IPS DF 6.9 (cell line): ENCODE measurements at regions not wholly inside any gene's neighbourhood (a gene's known extent, or its start where the extent isn't known, plus 50 kb on each side); places are given as distances from the start of the nearest gene placed in this dataset.

ENCODE experiments used
- DNase-seq: peaks from one replicate; pipeline ENCODE4 v3.0.0-alpha.2; 2013; ENCODE audit warnings: low read depth, low spot score
- H3K27ac ChIP-seq: one replicate; pipeline ENCODE4 v1.5.1; 2013; ENCODE audit warnings: low read length, control low read depth
- H3K27me3 ChIP-seq: 2 replicates; pipeline ENCODE4 v1.6.1; 2013; ENCODE audit warnings: mild to moderate bottlenecking, low read length; ENCODE audit not compliant: control insufficient read depth, insufficient read depth
- H3K36me3 ChIP-seq: 2 replicates; pipeline ENCODE4 v1.6.1; 2013; ENCODE audit warnings: low read length; ENCODE audit not compliant: control insufficient read depth, insufficient read depth
- H3K4me1 ChIP-seq: 2 replicates; pipeline ENCODE4 v1.6.1; 2013; ENCODE audit warnings: low read length; ENCODE audit not compliant: control insufficient read depth, insufficient read depth
- H3K4me3 ChIP-seq: 2 replicates; pipeline ENCODE4 v1.5.1; 2013; ENCODE audit warnings: mild to moderate bottlenecking, low read length
- H3K9me3 ChIP-seq: 2 replicates; pipeline ENCODE4 v1.6.1; 2013; ENCODE audit warnings: low read length, inconsistent platforms; ENCODE audit not compliant: control insufficient read depth, insufficient read depth
- WGBS: extraction: QIAGEN DNeasy Blood & Tissue Kit; methylation state at CpG from one replicate; pipeline ENCODE4 v1.1.7; 2013; ENCODE audit warnings: mixed read lengths, missing lambda C conversion rate; ENCODE audit not compliant: insufficient read length, insufficient coverage; 5-methylcytosine and 5-hydroxymethylcytosine counted together

DNA sequence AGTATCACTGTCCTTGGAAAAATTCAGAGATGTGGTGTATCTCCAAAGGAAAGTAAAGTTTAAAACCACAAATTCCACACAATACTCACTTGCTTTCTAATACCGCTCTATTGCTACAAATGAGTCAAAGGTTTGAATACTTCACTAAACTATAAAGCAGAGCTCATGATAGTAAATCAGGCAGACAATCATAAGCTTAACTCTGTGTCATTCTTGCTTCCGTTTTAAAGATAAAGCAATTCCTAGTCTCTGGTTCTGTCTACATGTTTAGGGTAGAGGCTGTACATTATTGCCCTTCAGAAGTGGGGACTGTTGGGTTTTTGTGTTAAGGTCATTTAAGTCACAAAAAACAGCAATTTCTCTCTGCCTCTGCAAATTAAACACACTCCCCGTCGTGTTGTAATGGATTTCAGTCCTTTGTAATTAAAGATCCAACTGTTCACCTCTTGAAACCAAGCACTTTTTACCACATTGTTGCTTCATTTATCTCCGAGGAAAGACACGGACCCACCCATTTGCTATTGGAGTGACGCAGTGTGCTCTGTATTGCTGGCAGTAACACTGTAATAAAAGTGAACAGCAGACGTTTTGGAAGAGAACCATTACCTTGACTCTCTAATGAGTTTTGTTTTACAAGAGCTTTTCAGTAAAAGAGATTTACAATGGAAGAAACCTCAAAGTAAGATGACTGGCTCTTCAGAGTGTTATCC is 83.1 kb upstream of the CNTNAP4 start:
- Histone ChIP-seq H3K27ac (no peak overlapping the region), H3K27me3 (no peaks in the 10 kb centered on the region), H3K4me3 (no peak overlapping the region), H3K36me3 (no peaks in the 10 kb centered on the region), H3K4me1 (no peaks in the 10 kb centered on the region; the same call in 1 of the 2 replicates), H3K9me3 (no peaks in the 10 kb centered on the region)
- no peak for DNase-seq
- no CpG with 5 or more reads among the region's 8 CpGs for WGBS

GRCh38 chr16:76194616-76195015 is 82.6 kb upstream of the CNTNAP4 start:
- no peaks in the 10 kb centered on the region for H3K27me3 ChIP-seq
- no CpG with 5 or more reads among the region's 2 CpGs for WGBS
- H3K4me1 ChIP-seq: no peaks in the 10 kb centered on the region; the same call in 1 of the 2 replicates
- no peak overlapping the region for H3K27ac ChIP-seq
- H3K4me3 ChIP-seq: no peak overlapping the region
- DNase-seq: no peak
- no peaks in the 10 kb centered on the region for H3K9me3 ChIP-seq
- H3K36me3 ChIP-seq: no peaks in the 10 kb centered on the region

DNA sequence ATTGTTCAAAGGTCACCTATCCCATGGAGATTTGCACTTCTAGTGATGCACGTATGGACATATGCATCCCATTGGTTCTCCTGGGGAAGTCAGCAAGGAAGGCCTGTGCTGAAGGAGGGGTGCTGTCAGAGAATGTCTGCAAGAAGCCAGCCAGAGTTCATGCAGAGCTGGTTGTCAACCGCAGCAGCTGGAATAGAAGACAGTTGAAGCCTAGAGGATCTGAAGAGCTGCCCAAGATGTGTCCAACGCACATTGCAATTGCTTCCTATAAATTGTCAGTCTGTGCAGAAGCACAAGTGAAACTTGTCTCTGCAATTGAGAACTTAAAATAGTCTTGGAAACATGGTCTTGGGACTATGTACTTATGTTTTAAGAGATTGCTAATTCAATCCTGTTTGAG is 82.1 kb upstream of the CNTNAP4 start:
- DNase-seq: no peak

DNA sequence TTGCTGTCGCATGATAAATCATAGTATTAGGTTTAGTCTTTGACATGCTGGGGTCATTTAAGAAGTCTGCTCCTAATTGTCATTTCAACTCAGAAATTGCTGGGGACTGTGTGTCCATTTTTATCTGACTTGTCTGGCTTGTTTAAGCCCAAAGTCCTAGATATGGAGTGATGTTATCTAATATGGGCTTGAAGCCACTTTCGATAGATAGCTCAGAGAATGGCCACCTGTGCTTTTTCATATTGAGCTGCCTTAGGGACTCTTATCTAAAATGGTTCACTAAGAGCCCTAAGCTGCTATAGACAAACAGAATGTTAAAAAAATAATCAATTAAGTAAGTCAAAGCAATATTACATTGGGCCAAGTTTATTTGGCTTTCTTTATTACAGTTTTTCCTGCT is 81.6 kb upstream of the CNTNAP4 start:
- DNase-seq: no peak
- no peak overlapping the region for H3K27ac ChIP-seq

More for the DNA sequence above, 82.1 kb upstream of the CNTNAP4 start:
- no peak overlapping the region for H3K27ac ChIP-seq
- no CpG with 5 or more reads among the region's 3 CpGs for WGBS
- H3K4me3 ChIP-seq: no peak overlapping the region
- no peaks in the 10 kb centered on the region; the same call in 1 of the 2 replicates for H3K4me1 ChIP-seq
- H3K36me3 ChIP-seq: no peaks in the 10 kb centered on the region
- H3K27me3 ChIP-seq: no peaks in the 10 kb centered on the region
- H3K9me3 ChIP-seq: no peaks in the 10 kb centered on the region

GRCh38 chr16:76197900-76198299 is 79.3 kb upstream of the CNTNAP4 start:
- H3K27me3 ChIP-seq: no peaks in the 10 kb centered on the region
- no peaks in the 10 kb centered on the region for H3K36me3 ChIP-seq
- H3K9me3 ChIP-seq: no peaks in the 10 kb centered on the region
- H3K4me3 ChIP-seq: no peak overlapping the region
- H3K4me1 ChIP-seq: peaks cover 2% of the 10 kb centered on the region; the same call in 1 of the 2 replicates
- no CpG with 5 or more reads among the region's 1 CpG for whole genome bisulfite sequencing
- no peak for DNase-seq
- no peak overlapping the region for H3K27ac ChIP-seq

More for the DNA sequence above, 81.6 kb upstream of the CNTNAP4 start:
- Histone ChIP-seq H3K36me3 (no peaks in the 10 kb centered on the region), H3K4me3 (no peak overlapping the region), H3K27me3 (no peaks in the 10 kb centered on the region), H3K9me3 (no peaks in the 10 kb centered on the region), H3K4me1 (no peaks in the 10 kb centered on the region; the same call in 1 of the 2 replicates)
- no CpG with 5 or more reads among the region's 2 CpGs for WGBS

DNA sequence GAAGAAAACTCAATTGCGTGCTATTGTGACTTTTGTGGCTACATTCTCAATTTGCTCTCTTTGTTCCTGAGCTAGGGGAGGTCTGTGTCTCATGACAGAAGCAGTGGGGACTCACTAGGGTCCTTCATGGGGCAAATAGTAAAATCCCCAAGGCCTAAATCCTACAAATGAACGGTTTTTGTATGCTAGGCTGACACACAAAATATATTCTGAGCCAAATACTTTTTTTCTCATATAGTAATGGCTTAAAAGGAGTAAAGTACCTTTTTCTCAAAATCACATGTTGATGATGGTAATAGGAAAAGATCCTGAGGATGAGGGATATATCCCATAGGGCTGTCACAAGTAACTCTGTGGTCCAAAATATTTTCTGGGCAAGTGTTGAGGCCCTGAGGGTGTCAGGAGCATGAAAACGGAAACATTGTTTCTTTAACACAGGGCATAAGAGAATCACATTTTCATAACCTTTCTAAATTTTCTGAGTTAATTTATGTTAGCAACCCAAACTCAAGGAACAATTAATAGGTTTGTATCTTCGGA is 77.5 kb upstream of the CNTNAP4 start:
- Histone ChIP-seq H3K27ac (no peak overlapping the region), H3K27me3 (no peaks in the 10 kb centered on the region), H3K9me3 (no peaks in the 10 kb centered on the region), H3K36me3 (no peaks in the 10 kb centered on the region), H3K4me1 (0 out of 2 replicates have a peak, but pooled peaks cover 2% of the 10 kb centered on the region), H3K4me3 (no peak overlapping the region)
- no CpG with 5 or more reads among the region's 4 CpGs for WGBS
- DNase-seq: no peak

- H3K4me1 ChIP-seq: 0 out of 2 replicates have a peak, but pooled peaks cover 2% of the 10 kb centered on the region
- H3K4me3 ChIP-seq: no peak overlapping the region
- H3K27ac ChIP-seq: no peak overlapping the region
- no peaks in the 10 kb centered on the region for H3K27me3 ChIP-seq
- WGBS: no CpG with 5 or more reads among the region's 2 CpGs
- no peak for DNase-seq
- no peaks in the 10 kb centered on the region for H3K9me3 ChIP-seq
- no peaks in the 10 kb centered on the region for H3K36me3 ChIP-seq
Observed at GRCh38 chr16:76201385-76201784, 75.8 kb upstream of the CNTNAP4 start.

DNA sequence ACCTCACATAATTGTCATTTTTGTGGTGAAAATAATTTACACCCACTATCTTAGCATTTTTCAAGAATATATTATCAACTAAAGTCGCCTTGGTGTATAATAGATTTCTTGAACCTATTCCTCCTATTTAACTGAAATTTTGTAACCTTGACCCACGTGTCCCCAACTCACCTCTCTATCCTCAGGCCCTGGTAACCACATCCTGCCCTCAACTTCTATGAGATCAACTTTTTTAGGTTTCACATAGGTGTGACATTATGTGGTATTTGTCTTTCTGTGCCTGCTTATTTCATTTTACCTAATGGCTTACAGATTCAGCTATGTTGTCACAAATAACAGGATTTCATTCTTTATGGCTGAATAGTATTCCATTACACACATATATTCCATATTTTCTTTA is 73.0 kb upstream of the CNTNAP4 start:
- Histone ChIP-seq H3K36me3 (no peaks in the 10 kb centered on the region), H3K4me3 (no peak overlapping the region), H3K9me3 (no peaks in the 10 kb centered on the region), H3K4me1 (peaks cover 5% of the 10 kb centered on the region; the same call in 1 of the 2 replicates), H3K27me3 (no peaks in the 10 kb centered on the region), H3K27ac (no peak overlapping the region)
- no peak for DNase-seq
- no CpG with 5 or more reads among the region's 2 CpGs for WGBS

DNA sequence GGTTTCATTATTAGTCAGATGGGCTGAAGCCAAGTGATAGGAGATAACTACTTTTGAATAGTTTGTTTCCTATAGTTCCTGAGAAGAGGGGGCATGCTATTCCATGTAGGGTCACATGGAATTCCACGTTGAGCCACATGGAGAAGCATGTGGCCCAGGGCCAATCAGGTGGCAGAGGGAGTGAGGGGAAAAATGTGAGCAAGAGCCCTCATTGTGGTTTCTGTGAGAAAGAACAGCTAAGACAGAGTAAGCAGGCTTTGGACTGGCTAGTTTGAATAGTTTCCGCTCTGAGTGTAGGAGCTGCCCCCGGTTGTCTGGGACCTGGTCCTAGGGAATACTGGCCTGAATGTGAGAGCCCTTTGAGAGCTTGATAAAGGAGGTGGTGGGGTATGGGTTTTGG is 69.9 kb upstream of the CNTNAP4 start:
- Histone ChIP-seq H3K9me3 (no peaks in the 10 kb centered on the region), H3K4me3 (no peak overlapping the region), H3K27ac (no peak overlapping the region), H3K27me3 (no peaks in the 10 kb centered on the region), H3K36me3 (no peaks in the 10 kb centered on the region), H3K4me1 (peaks cover 2% of the 10 kb centered on the region; the same call in 1 of the 2 replicates)
- DNase-seq: no peak
- WGBS: no CpG with 5 or more reads among the region's 3 CpGs

DNA sequence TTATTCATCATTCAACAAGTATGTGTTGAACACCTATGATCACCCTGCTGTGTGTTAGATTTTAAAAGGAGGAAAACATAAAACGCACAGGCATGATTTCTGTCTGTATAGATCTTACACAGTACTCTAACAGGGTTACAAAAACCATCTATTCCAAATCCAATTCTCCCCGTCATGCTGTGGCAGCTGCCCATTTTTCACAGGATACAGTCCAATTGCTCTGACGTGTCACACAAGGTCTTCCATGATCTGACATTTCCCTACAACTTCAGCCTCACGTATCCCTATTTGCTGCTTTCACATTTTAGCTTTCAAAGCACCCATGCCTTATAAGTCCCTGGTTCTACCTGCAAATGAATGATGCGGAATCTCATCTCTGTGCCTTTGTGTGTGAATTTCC is 67.0 kb upstream of the CNTNAP4 start:
- peaks cover 2% of the 10 kb centered on the region; the same call in 1 of the 2 replicates for H3K4me1 ChIP-seq
- no CpG with 5 or more reads among the region's 5 CpGs for WGBS
- no peaks in the 10 kb centered on the region for H3K9me3 ChIP-seq
- H3K27ac ChIP-seq: no peak overlapping the region
- H3K27me3 ChIP-seq: no peaks in the 10 kb centered on the region
- no peak for DNase-seq
- no peak overlapping the region for H3K4me3 ChIP-seq
- no peaks in the 10 kb centered on the region for H3K36me3 ChIP-seq

DNA sequence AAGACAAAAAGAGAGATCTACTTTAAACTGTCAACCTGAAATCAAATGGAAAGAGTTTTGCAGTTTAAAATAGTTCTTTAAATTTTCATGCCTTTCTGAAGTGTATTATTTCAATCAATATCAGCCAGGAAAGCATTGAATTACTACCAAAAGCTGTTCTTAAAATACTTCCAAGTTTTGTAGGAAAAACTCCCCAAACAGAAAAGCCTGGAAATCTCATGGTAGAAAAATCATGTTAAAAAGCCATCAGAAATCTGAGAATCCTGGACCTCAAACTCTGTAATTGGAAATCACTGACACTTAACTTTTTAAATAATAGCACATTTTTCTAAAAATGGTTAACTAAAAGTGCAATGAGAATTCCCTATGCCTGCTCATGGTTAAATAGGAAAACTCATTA is 63.3 kb upstream of the CNTNAP4 start:
- Histone ChIP-seq H3K36me3 (no peaks in the 10 kb centered on the region), H3K27me3 (no peaks in the 10 kb centered on the region), H3K27ac (no peak overlapping the region), H3K9me3 (no peaks in the 10 kb centered on the region), H3K4me3 (no peak overlapping the region), H3K4me1 (no peaks in the 10 kb centered on the region)
- no peak for DNase-seq
